SK-N-SH treated with all-trans-retinoic acid at 6 μM for 48 hours (cell line): ENCODE measurements at regions not wholly inside any gene's neighbourhood (a gene's known extent, or its start where the extent isn't known, plus 50 kb on each side); places are given as distances from the start of the nearest gene placed in this dataset.

Source experiments
- ATAC-seq: fragments of 200-7000 bp; cut with Tn5 transposase; 3 replicates; pipeline ENCODE4 v1.9.1; 2020; ENCODE audit warnings: mild to moderate bottlenecking, moderate library complexity
- ARNTL ChIP-seq: fragments of 450-650 bp; formaldehyde crosslinking; IDR thresholded peaks from 2 replicates; pipeline ENCODE4 v1.5.0; 2020; ENCODE audit warnings: low read depth, mild to moderate bottlenecking, moderate library complexity, borderline replicate concordance
- BACH2 ChIP-seq: fragments of 250-450 bp; sonication (Bioruptor Pico); IDR thresholded peaks from 2 replicates; pipeline ENCODE4 v1.9.0; 2021; ENCODE audit warnings: mild to moderate bottlenecking, borderline replicate concordance
- CSDC2 ChIP-seq: fragments of 250-450 bp; sonication (Bioruptor Pico); IDR thresholded peaks from 2 replicates; pipeline ENCODE4 v1.5.0; 2020; ENCODE audit warnings: mild to moderate bottlenecking, moderate library complexity
- CSRNP3 ChIP-seq: fragments of 250-450 bp; sonication (Bioruptor Pico); IDR thresholded peaks from 2 replicates; pipeline ENCODE4 v1.5.1; 2021; ENCODE audit warnings: mild to moderate bottlenecking, moderate library complexity
- ESRRG ChIP-seq: fragments of 250-450 bp; sonication (Bioruptor Pico); IDR thresholded peaks from 2 replicates; pipeline ENCODE4 v1.6.1; 2021; ENCODE audit warnings: mild to moderate bottlenecking
- GLIS3 ChIP-seq: fragments of 250-450 bp; sonication (Bioruptor Pico); IDR thresholded peaks from 2 replicates; pipeline ENCODE4 v1.5.0; 2020; ENCODE audit warnings: mild to moderate bottlenecking, moderate library complexity
- ISL1 ChIP-seq: fragments of 250-450 bp; sonication (Bioruptor Pico); IDR thresholded peaks from 2 replicates; pipeline ENCODE4 v2.1.2; 2022; ENCODE audit warnings: mild to moderate bottlenecking, moderate library complexity
- OSR1 ChIP-seq: fragments of 250-450 bp; sonication (Bioruptor Pico); IDR thresholded peaks from 2 replicates; pipeline ENCODE4 v1.8.0; 2022; ENCODE audit warnings: moderate library complexity, mild to moderate bottlenecking, inconsistent platforms
- PATZ1 ChIP-seq: fragments of 250-450 bp; sonication (Bioruptor Pico); IDR thresholded peaks from 2 replicates; pipeline ENCODE4 v1.8.0; 2020; ENCODE audit warnings: mild to moderate bottlenecking, moderate library complexity, borderline replicate concordance
- PPARA ChIP-seq: fragments of 250-450 bp; sonication (Bioruptor Pico); IDR thresholded peaks from 2 replicates; pipeline ENCODE4 v1.5.0; 2020; ENCODE audit warnings: mild to moderate bottlenecking, borderline replicate concordance
- SNAI2 ChIP-seq: fragments of 250-450 bp; sonication (Bioruptor Pico); IDR thresholded peaks from 2 replicates; pipeline ENCODE4 v1.5.0; 2020; ENCODE audit warnings: mild to moderate bottlenecking, moderate library complexity
- TCF4 ChIP-seq: fragments of 250-450 bp; sonication (Bioruptor Pico); IDR thresholded peaks from 2 replicates; pipeline ENCODE4 v1.8.0; 2021; ENCODE audit warnings: mild to moderate bottlenecking, moderate library complexity, borderline replicate concordance
- TOX ChIP-seq: fragments of 250-450 bp; sonication (Bioruptor Pico); IDR thresholded peaks from 2 replicates; pipeline ENCODE4 v1.8.0; 2021; ENCODE audit warnings: mild to moderate bottlenecking, moderate library complexity, borderline replicate concordance
- TSHZ2 ChIP-seq: fragments of 250-450 bp; sonication (Bioruptor Pico); IDR thresholded peaks from 2 replicates; pipeline ENCODE4 v1.5.0; 2020; ENCODE audit warnings: mild to moderate bottlenecking, moderate library complexity
- ZC3H10 ChIP-seq: fragments of 250-450 bp; sonication (Bioruptor Pico); IDR thresholded peaks from 2 replicates; pipeline ENCODE4 v1.5.1; 2021; ENCODE audit warnings: mild to moderate bottlenecking, moderate library complexity
- ZFP3 ChIP-seq: fragments of 250-450 bp; sonication (Bioruptor Pico); IDR thresholded peaks from 2 replicates; pipeline ENCODE4 v1.5.0; 2020; ENCODE audit warnings: mild to moderate bottlenecking, moderate library complexity
- ZFP30 ChIP-seq: fragments of 450-650 bp; formaldehyde crosslinking; IDR thresholded peaks from 2 replicates; pipeline ENCODE4 v1.5.0; 2022; ENCODE audit warnings: mild to moderate bottlenecking, moderate library complexity
- ZNF565 ChIP-seq: fragments of 450-650 bp; formaldehyde crosslinking; conservative IDR thresholded peaks from 2 replicates; pipeline ENCODE4 v1.5.0; 2020; ENCODE audit warnings: low read depth, mild to moderate bottlenecking, moderate library complexity
- ZNF70 ChIP-seq: fragments of 450-650 bp; formaldehyde crosslinking; IDR thresholded peaks from 2 replicates; pipeline ENCODE4 v1.5.0; 2020; ENCODE audit warnings: mild to moderate bottlenecking, moderate library complexity
- ZNF8 ChIP-seq: fragments of 450-650 bp; formaldehyde crosslinking; IDR thresholded peaks from 2 replicates; pipeline ENCODE4 v1.5.0; 2020; ENCODE audit warnings: mild to moderate bottlenecking, moderate library complexity
- TF ChIP-seq, protein P1 (sequence below): fragments of 250-450 bp; sonication (Bioruptor Pico); IDR thresholded peaks from 2 replicates; pipeline ENCODE4 v1.5.1; 2020; ENCODE audit warnings: low read depth, mild to moderate bottlenecking, moderate library complexity
- TF ChIP-seq, protein P2 (sequence below): fragments of 250-450 bp; sonication (Bioruptor Pico); IDR thresholded peaks from 2 replicates; pipeline ENCODE4 v1.8.0; 2021; ENCODE audit warnings: low read depth, mild to moderate bottlenecking, moderate library complexity, borderline replicate concordance

GRCh38 chr1:118323246-118323645 is 138.2 kb upstream of the SPAG17 start:
- TF ChIP-seq, protein P1, sequence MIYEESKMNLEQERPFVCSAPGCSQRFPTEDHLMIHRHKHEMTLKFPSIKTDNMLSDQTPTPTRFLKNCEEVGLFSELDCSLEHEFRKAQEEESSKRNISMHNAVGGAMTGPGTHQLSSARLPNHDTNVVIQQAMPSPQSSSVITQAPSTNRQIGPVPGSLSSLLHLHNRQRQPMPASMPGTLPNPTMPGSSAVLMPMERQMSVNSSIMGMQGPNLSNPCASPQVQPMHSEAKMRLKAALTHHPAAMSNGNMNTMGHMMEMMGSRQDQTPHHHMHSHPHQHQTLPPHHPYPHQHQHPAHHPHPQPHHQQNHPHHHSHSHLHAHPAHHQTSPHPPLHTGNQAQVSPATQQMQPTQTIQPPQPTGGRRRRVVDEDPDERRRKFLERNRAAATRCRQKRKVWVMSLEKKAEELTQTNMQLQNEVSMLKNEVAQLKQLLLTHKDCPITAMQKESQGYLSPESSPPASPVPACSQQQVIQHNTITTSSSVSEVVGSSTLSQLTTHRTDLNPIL (CRISPR knock-in tag), result no peak
- TF ChIP-seq ZNF8 (CRISPR knock-in tag) (no peak), SNAI2 (CRISPR knock-in tag) (no peak), ZNF565 (CRISPR knock-in tag) (no peak), ARNTL (CRISPR knock-in tag) (no peak), TSHZ2 (no peak), ESRRG (CRISPR knock-in tag) (no peak), ZNF70 (CRISPR knock-in tag) (no peak), CSRNP3 (CRISPR knock-in tag) (no peak), TOX (no peak), ZFP3 (CRISPR knock-in tag) (no peak), PPARA (CRISPR knock-in tag) (no peak), GLIS3 (CRISPR knock-in tag) (no peak)
- TF ChIP-seq, protein P2, sequence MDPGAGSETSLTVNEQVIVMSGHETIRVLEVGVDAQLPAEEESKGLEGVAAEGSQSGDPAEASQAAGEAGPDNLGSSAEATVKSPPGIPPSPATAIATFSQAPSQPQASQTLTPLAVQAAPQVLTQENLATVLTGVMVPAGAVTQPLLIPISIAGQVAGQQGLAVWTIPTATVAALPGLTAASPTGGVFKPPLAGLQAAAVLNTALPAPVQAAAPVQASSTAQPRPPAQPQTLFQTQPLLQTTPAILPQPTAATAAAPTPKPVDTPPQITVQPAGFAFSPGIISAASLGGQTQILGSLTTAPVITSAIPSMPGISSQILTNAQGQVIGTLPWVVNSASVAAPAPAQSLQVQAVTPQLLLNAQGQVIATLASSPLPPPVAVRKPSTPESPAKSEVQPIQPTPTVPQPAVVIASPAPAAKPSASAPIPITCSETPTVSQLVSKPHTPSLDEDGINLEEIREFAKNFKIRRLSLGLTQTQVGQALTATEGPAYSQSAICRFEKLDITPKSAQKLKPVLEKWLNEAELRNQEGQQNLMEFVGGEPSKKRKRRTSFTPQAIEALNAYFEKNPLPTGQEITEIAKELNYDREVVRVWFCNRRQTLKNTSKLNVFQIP, result no peak
- ATAC-seq, result no peak

GRCh38 chr1:118322331-118322730 is 137.3 kb upstream of the SPAG17 start:
- TF ChIP-seq PPARA (CRISPR knock-in tag), result no peak
- no peak for TF ChIP-seq CSRNP3 (CRISPR knock-in tag)
- TF ChIP-seq PATZ1 (CRISPR knock-in tag), result no peak
- TF ChIP-seq TOX, result no peak
- TF ChIP-seq OSR1 (CRISPR knock-in tag), result no peak
- TF ChIP-seq CSDC2, result no peak
- TF ChIP-seq BACH2 (CRISPR knock-in tag), result no peak
- no peak for TF ChIP-seq ZNF565 (CRISPR knock-in tag)
- TF ChIP-seq ZNF70 (CRISPR knock-in tag), result no peak
- TF ChIP-seq ZC3H10 (CRISPR knock-in tag), result no peak
- TF ChIP-seq, protein P1 (CRISPR knock-in tag), result no peak
- no peak for TF ChIP-seq ISL1 (CRISPR knock-in tag)
- no peak for TF ChIP-seq ZFP30 (CRISPR knock-in tag)
- TF ChIP-seq TCF4 (CRISPR knock-in tag), result no peak
- no peak for TF ChIP-seq ARNTL (CRISPR knock-in tag)
- no peak for TF ChIP-seq ZFP3 (CRISPR knock-in tag)
- TF ChIP-seq, protein P2, result no peak
- no peak for TF ChIP-seq ZNF8 (CRISPR knock-in tag)
- no peak for ATAC-seq
